Thoracic aorta (tissue), 2 donors: ENCODE measurements at regions not wholly inside any gene's neighbourhood (a gene's known extent, or its start where the extent isn't known, plus 50 kb on each side); places are given as distances from the start of the nearest gene placed in this dataset.

Source experiments
- ATAC-seq: fragments of 150-250 bp; one replicate; pipeline ENCODE4 v1.8.0; 2017; ENCODE audit warnings: low read depth; ENCODE audit not compliant: insufficient number of reproducible peaks, low FRiP score
- DNase-seq: peaks from one replicate; pipeline ENCODE4 v3.0.0-alpha.2; 2020; ENCODE audit warnings: low spot score
- H3K27ac ChIP-seq, 2 donors: fragments of 200-600 bp; sonication (generic); 1 replicate in 1 of 2; 2 replicates in 1 of 2; pipeline ENCODE4 v1.5.1; 2016; ENCODE audit warnings: mild to moderate bottlenecking in 2 of 2, moderate library complexity in 2 of 2
- H3K27me3 ChIP-seq: fragments of 200-600 bp; sonication (generic); replicated peaks from 2 replicates; pipeline ENCODE4 v1.6.0; 2016; ENCODE audit warnings: mild to moderate bottlenecking; ENCODE audit not compliant: insufficient read depth
- H3K36me3 ChIP-seq: fragments of 200-600 bp; sonication (generic); one replicate; pipeline ENCODE4 v1.5.1; 2016
- H3K4me1 ChIP-seq, 2 donors: fragments of 200-600 bp; sonication (generic); 1 replicate in 1 of 2; 2 replicates in 1 of 2; pipeline versions ENCODE4 v1.5.1 to v1.6.0; 2016; ENCODE audit warnings: low read depth in 2 of 2, mild to moderate bottlenecking in 1 of 2; ENCODE audit not compliant: control insufficient read depth in 1 of 2
- H3K4me3 ChIP-seq: fragments of 200-600 bp; sonication (generic); 2 replicates; pipeline ENCODE4 v1.5.1; 2016; ENCODE audit warnings: mild to moderate bottlenecking
- H3K9me3 ChIP-seq: fragments of 200-600 bp; sonication (generic); 2 replicates; pipeline ENCODE4 v1.5.1; 2016
- CTCF ChIP-seq: fragments of 200-600 bp; sonication (generic); IDR thresholded peaks from one replicate; pipeline ENCODE4 v1.5.1; 2019; ENCODE audit warnings: antibody characterized with exemption

- Histone ChIP-seq H3K9me3 (no peaks in the 10 kb centered on the region), H3K27me3 (no peaks in the 10 kb centered on the region), H3K27ac (no peak overlapping the region), H3K36me3 (no peaks in the 10 kb centered on the region), H3K4me1 (no peaks in the 10 kb centered on the region), H3K4me3 (no peak overlapping the region)
- TF ChIP-seq CTCF = no peak
- no peak for DNase-seq
- ATAC-seq = no peak
Measured at GRCh38 chr17:33966410-33967059, 288.6 kb upstream of the CCL2 start.

GRCh38 chr17:33967608-33968349 lies 287.3 kb upstream of the CCL2 start:
- ATAC-seq (no peak), DNase-seq (no peak)
- no peak for TF ChIP-seq CTCF
- no peaks in the 10 kb centered on the region for H3K36me3 ChIP-seq
- H3K9me3 ChIP-seq = no peaks in the 10 kb centered on the region
- no peak overlapping the region for H3K4me3 ChIP-seq
- H3K27ac ChIP-seq = no peak overlapping the region
- H3K27me3 ChIP-seq = no peaks in the 10 kb centered on the region
- H3K4me1 ChIP-seq = no peaks in the 10 kb centered on the region

GRCh38 chr17:33968350-33969044 lies 286.6 kb upstream of the CCL2 start:
- ATAC-seq = no peak
- H3K27me3 ChIP-seq = no peaks in the 10 kb centered on the region
- TF ChIP-seq CTCF = no peak
- no peaks in the 10 kb centered on the region for H3K9me3 ChIP-seq
- no peak overlapping the region for H3K4me3 ChIP-seq
- DNase-seq = no peak
- no peaks in the 10 kb centered on the region for H3K36me3 ChIP-seq
- no peaks in the 10 kb centered on the region for H3K4me1 ChIP-seq
- no peak overlapping the region for H3K27ac ChIP-seq

- DNase-seq = no peak
- H3K4me3 ChIP-seq = no peak overlapping the region
- H3K36me3 ChIP-seq = no peaks in the 10 kb centered on the region
- no peak for ATAC-seq
- no peaks in the 10 kb centered on the region for H3K9me3 ChIP-seq
- H3K27ac ChIP-seq = no peak overlapping the region
- H3K27me3 ChIP-seq = no peaks in the 10 kb centered on the region
- TF ChIP-seq CTCF = no peak
- no peaks in the 10 kb centered on the region for H3K4me1 ChIP-seq
Measured at GRCh38 chr17:33970279-33970678, 284.8 kb upstream of the CCL2 start.

GRCh38 chr17:33972763-33973162 lies 282.3 kb upstream of the CCL2 start:
- no peaks in the 10 kb centered on the region for H3K4me1 ChIP-seq
- no peaks in the 10 kb centered on the region for H3K27me3 ChIP-seq
- no peaks in the 10 kb centered on the region for H3K9me3 ChIP-seq
- DNase-seq (no peak), ATAC-seq (no peak)
- TF ChIP-seq CTCF = no peak
- no peaks in the 10 kb centered on the region for H3K36me3 ChIP-seq
- H3K27ac ChIP-seq = no peak overlapping the region
- H3K4me3 ChIP-seq = no peak overlapping the region
